Loucy (cell line): ENCODE measurements at regions not wholly inside any gene's neighbourhood (a gene's known extent, or its start where the extent isn't known, plus 50 kb on each side); places are given as distances from the start of the nearest gene placed in this dataset.

ENCODE experiments used
- EZH2phosphoT487 ChIP-seq: fragments of 200-600 bp; IDR thresholded peaks from 2 replicates; pipeline ENCODE4 v1.6.1; 2018; ENCODE audit warnings: antibody characterized with exemption, mild to moderate bottlenecking, moderate library complexity, borderline replicate concordance
- TF ChIP-seq, protein P1 (sequence below): fragments of 200-600 bp; sonication (generic); conservative IDR thresholded peaks from 2 replicates; pipeline ENCODE4 v1.5.1; 2014; ENCODE audit warnings: mild to moderate bottlenecking, antibody characterized with exemption, low read length

DNA sequence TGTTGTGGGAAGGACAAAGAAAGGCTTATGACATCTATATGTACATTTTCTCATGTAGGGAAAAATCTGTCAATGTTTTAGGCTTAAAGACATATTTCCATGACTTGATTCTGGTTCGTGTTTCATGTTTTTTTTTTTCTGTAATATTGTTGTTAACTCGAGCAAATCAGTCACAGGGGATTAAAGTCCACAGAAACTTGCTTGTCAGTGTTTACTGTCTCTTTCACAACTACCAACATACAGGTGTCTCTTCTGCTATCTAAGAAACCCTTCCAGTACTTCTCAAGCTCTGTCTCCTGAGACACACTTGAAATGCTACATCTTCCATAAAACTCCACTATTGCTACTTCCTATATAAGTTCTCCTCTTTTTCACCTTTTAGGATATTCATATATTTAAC, 130.9 kb upstream of the SLITRK6 start:
- TF ChIP-seq, protein P1, sequence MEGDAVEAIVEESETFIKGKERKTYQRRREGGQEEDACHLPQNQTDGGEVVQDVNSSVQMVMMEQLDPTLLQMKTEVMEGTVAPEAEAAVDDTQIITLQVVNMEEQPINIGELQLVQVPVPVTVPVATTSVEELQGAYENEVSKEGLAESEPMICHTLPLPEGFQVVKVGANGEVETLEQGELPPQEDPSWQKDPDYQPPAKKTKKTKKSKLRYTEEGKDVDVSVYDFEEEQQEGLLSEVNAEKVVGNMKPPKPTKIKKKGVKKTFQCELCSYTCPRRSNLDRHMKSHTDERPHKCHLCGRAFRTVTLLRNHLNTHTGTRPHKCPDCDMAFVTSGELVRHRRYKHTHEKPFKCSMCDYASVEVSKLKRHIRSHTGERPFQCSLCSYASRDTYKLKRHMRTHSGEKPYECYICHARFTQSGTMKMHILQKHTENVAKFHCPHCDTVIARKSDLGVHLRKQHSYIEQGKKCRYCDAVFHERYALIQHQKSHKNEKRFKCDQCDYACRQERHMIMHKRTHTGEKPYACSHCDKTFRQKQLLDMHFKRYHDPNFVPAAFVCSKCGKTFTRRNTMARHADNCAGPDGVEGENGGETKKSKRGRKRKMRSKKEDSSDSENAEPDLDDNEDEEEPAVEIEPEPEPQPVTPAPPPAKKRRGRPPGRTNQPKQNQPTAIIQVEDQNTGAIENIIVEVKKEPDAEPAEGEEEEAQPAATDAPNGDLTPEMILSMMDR = no peak
- TF ChIP-seq EZH2phosphoT487 = no peak
